HG03135 (cell line): ENCODE measurements at regions not wholly inside any gene's neighbourhood (a gene's known extent, or its start where the extent isn't known, plus 50 kb on each side); places are given as distances from the start of the nearest gene placed in this dataset.

Experiments
- ATAC-seq: cut with Tn5 transposase; IDR thresholded peaks from one replicate; pipeline ENCODE4 v1.9.1; 2021; ENCODE audit warnings: mild to moderate bottlenecking, moderate library complexity; ENCODE audit not compliant: unreplicated experiment

DNA sequence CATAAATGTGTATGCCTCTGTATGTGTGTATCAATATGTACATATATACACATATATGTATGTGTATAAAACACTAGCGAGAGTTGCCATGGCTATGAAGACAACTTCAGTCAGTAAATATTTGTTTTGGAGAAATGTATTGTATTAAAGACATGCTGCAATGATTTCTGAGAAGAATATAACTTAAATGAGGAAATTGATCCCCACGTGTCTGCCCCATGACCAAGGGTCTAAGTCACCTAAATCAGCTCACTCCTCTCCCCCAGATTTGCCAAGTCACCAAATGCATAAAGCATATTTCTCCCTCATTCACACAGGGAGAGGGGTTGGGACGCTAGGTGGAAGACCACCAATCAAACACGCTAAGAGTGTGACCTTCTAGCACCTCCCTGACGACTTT is 58.3 kb upstream of the LYST start:
- ATAC-seq = no peak

DNA sequence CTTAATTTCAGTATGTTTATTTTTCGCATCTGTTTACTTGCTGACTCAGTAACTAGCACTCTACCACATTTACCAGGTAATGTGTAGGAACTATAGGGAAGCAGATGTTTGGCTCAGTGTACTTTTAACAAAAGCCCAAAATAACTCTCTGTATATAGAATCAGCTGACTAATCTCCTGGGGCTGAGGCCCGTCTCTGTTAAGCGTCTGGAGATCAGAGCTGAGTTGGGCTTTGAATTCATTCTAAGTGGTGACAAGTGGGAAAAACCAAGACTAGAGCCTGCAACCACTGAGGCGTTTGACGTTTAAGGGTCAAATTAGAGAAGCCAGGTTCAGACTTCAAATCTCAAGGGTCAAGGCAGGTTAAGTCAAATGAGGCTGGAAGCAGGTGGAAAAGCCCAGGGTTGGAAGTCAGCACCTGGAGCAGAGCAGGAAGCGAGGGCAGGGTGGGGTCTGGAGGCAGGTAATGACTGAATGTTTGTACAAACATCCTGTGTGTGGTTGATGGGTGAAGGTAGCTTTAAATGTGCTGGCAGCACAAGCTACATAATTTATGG is 56.8 kb upstream of the LYST start:
- no peak for ATAC-seq

DNA sequence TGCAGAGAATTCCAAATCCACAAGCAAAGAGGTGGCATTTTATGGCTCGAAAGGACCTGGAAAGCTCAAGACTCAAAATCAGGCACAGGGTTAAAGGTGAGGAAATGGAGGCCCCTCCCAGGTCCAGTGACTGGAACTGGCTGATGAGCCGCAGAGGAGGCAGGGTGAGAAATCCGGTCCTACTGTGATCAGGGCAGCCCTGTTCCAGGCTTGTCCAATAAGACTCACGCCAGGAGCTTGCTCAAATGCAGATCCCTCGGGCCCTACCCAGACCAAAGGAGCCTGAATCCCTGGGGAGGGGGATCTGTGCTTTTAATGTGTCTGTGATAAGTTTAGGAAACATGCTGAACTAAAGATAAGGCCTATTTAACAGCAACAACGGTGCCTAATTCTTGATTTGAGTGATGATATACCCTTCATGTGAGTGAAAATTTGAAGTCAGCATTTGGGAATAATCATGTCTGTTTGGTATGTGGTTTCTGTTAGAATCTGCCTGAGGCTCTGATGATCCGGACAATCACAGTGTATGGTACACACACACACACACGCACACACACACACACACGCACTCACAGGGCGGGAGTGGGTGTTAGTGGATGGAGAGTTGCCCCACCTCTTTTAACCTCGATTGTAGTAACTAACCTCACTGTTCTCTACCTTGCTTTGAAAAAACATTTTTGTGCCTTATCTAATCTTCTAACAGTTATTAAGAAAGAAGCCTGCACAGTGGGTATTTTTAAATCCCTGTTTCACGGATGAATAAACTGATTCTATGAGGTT is 54.1 kb upstream of the LYST start:
- ATAC-seq = no peak

DNA sequence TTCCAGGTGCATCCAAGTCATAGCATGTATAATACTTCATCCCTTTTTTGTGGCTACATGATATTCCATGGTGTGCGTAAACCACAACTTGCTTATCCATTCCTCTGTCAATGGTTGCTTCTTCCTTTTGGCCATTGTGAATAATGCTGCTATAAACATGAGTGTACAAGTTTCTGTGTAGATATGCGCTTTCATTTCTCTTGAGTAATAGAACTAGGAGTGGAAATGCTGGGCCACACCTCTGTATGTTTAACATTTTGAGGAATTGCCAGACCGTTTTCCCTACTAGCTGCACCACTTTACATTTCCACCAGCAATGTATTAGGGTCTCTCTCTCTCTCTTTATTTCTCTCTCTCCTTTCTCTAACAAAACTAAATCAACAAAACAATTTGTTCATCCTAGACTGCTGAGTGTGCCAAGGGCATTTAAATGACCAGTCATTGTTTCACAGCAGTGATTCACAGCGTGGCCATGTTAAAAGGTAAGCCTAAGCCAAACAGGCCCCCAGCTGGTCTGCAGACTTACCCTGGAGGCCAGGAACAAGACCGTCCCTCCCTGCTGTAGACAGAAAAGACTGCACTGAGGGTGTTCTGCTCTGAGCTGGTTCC is 53.2 kb upstream of the LYST start:
- no peak for ATAC-seq

DNA sequence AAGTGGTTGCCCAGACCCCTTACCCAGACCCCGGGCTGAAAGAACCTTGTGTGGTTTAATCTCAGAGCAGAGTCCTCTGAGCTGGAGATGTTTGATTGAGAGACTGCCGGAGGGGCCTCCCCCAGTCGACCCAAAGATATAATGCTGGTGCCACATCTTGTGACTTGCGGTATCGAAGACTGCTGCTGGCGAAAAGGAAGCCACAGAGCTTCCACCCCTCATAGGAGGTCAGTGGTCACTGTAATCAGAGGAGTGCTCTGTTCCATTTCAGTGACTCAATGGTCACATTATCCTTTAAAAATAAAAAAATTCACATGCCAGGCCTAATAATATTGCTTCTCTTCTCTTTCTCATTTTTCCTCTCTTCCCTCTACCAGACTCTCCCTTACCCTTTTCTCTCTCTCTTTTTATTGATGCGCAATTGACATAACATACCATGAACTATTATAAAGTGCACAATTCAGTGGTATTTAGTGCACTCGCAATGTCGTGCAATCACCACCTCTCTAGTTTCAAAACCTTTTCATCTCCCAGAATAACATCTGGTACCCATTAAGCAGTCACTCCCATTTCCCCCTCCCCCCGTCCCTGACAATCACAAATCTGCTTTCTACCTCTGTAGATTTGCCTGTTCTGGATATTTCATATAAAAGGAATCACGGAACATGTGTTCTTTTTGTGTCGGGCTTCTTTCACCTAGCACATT is 52.6 kb upstream of the LYST start:
- no peak for ATAC-seq

DNA sequence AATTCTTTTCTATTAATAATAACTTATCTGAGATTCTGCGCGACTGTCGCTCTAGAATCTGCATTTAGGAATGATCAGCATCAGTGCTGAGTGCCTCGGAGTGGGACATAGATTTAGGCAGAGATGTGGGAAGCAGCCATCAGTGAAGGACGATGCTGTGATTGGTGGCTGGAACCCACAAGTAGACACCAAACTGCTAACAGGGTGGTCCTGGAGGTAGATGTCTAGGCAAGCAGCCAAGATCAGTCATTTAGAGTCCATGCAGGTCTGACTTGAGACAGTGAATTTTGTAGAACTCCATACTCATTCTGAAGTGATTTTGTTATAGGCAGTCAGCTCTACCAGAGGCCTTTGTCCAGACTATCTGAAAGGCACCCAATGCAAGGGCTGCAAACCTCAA is 51.8 kb upstream of the LYST start:
- ATAC-seq = no peak

DNA sequence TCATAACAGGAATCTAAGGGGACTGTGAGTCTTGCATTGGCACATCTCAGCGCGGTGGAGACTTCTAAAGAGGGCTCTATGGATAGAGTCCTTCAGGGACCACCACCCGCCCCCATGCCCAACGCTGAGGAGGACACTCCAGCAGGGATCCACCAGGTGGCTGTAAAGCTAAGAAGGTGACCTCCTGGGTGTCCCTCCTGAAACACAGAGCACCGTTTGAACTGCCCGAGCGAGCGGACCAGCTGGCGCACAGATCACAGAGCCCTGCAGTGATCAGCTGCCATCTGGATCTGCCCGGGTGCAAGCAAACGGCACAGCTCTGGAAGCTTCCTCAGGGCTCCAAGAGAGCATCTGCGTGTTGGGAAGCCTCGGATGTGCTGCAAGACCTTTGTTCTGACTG is 51.3 kb upstream of the LYST start:
- ATAC-seq = no peak

DNA sequence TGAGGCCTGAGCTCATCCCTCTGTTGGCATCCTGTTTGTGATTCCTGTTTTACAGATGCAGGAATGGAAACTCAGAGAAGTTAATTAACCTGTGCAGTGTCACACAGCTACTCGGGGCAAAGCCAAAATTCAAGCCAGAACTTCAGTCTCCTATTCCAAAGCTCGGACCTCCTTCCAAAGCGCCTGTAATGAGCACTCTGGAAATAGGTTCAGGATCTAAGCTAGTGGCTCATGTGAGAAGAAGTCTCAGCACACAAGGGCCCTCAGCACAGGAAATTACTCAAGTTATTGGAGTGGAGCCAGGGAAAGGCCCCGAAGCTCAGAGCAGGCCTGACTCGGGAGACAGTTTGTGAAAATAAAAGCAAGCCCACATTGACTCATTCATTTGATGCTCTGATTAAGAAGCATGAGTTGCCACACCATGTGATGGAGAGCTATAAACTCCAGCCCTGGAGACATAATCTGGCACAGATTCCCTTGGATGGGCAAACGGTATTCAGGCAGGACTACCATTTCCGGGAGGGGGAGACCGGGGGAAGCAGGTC is 50.6 kb upstream of the LYST start:
- peak; percentile 89 for ATAC-seq
